ENCODE measurements at regions not wholly inside any gene's neighbourhood (a gene's known extent, or its start where the extent isn't known, plus 50 kb on each side); places are given as distances from the start of the nearest gene placed in this dataset.

DNA sequence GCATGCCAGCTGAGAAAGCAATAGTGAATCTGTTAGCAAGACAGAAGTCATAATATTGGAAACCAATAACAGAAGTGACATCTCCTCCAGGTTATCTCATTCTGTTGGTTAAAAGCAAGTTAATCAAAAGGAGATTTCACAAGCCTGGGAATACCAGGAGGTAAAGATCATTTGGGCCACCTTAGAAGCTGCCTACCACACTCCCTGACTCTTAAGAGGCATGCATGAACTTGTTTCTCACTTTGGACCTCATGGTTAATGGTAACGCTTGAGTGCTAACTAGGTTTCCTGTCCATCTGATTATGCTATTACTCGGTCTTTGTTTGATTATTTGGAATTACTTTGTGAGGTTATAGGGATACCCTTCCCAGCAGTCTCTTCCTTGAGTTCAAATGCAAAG, 650.8 kb upstream of the SGO1 start:
- Histone ChIP-seq H3K4me3 (ENCODE audit: low read depth, low read length) (no peak overlapping the region), H3K9me3 (ENCODE audit: control insufficient read depth, insufficient read depth, low read depth, low read length) (no peaks in the 10 kb centered on the region), H3K4me1 (ENCODE audit: control insufficient read depth, insufficient read depth, low read length) (no peaks in the 10 kb centered on the region), H3K36me3 (ENCODE audit: control insufficient read depth in 2 of 2, insufficient read depth in 1 of 2, low read length in 2 of 2) (no peaks in the 10 kb centered on the region), H3K27ac (ENCODE audit: extremely low read depth, low read depth, low read length) (no peak overlapping the region)
- ChIA-PET CTCF (interaction anchor here (0.6 kb wide), 1 partner anchor 125 kb away, joined by 7 read pairs; no protein-coding TSS in a partner anchor), POLR2A (no interaction called here)
- TF ChIP-seq ZNF558 (tag by site-specific recombination; IDR thresholded peaks at IDR 0.05), result no peak
- TF ChIP-seq, protein P1, sequence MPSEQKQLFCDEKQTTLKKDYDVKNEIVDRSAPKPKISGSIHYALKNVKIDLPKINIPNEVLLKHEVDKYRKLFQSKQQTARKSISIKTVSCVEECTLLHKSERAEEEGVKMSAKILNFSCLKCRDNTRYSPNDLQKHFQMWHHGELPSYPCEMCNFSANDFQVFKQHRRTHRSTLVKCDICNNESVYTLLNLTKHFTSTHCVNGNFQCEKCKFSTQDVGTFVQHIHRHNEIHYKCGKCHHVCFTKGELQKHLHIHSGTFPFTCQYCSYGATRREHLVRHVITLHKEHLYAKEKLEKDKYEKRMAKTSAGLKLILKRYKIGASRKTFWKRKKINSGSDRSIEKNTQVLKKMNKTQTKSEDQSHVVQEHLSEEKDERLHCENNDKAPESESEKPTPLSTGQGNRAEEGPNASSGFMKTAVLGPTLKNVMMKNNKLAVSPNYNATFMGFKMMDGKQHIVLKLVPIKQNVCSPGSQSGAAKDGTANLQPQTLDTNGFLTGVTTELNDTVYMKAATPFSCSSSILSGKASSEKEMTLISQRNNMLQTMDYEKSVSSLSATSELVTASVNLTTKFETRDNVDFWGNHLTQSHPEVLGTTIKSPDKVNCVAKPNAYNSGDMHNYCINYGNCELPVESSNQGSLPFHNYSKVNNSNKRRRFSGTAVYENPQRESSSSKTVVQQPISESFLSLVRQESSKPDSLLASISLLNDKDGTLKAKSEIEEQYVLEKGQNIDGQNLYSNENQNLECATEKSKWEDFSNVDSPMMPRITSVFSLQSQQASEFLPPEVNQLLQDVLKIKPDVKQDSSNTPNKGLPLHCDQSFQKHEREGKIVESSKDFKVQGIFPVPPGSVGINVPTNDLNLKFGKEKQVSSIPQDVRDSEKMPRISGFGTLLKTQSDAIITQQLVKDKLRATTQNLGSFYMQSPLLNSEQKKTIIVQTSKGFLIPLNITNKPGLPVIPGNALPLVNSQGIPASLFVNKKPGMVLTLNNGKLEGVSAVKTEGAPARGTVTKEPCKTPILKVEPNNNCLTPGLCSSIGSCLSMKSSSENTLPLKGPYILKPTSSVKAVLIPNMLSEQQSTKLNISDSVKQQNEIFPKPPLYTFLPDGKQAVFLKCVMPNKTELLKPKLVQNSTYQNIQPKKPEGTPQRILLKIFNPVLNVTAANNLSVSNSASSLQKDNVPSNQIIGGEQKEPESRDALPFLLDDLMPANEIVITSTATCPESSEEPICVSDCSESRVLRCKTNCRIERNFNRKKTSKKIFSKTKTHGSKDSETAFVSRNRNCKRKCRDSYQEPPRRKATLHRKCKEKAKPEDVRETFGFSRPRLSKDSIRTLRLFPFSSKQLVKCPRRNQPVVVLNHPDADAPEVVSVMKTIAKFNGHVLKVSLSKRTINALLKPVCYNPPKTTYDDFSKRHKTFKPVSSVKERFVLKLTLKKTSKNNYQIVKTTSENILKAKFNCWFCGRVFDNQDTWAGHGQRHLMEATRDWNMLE (tag by site-specific recombination; conservative IDR thresholded peaks at IDR 0.05; ENCODE audit: low read depth), result no peak
- no peak for TF ChIP-seq ZNF48 (tag by site-specific recombination; IDR thresholded peaks at IDR 0.05)
- no peak for TF ChIP-seq OSR2 (tag by site-specific recombination; IDR thresholded peaks at IDR 0.05)
- TF ChIP-seq ZNF335 (tag by site-specific recombination; conservative IDR thresholded peaks at IDR 0.05), result no peak
- no peak for TF ChIP-seq HOXD13 (CRISPR knock-in tag; IDR thresholded peaks at IDR 0.05; ENCODE audit: borderline replicate concordance)
- no peak for TF ChIP-seq ZIC2 (tag by site-specific recombination; IDR thresholded peaks at IDR 0.05)
- no peak for TF ChIP-seq ZNF114 (tag by site-specific recombination; IDR thresholded peaks at IDR 0.05)
- TF ChIP-seq ZSCAN30 (tag by site-specific recombination; IDR thresholded peaks at IDR 0.05), result no peak
- no peak for TF ChIP-seq ZNF112 (tag by site-specific recombination; IDR thresholded peaks at IDR 0.05)
- no peak for TF ChIP-seq ZEB2 (tag by site-specific recombination; IDR thresholded peaks at IDR 0.05)
- no peak for TF ChIP-seq ZNF544 (tag by site-specific recombination; IDR thresholded peaks at IDR 0.05)
- no peak for TF ChIP-seq GLIS1 (tag by site-specific recombination; IDR thresholded peaks at IDR 0.05)
- no peak for TF ChIP-seq ZNF692 (tag by site-specific recombination; IDR thresholded peaks at IDR 0.05)
- no peak for TF ChIP-seq ZSCAN16 (tag by site-specific recombination; IDR thresholded peaks at IDR 0.05)
- no peak for TF ChIP-seq ZNF677 (tag by site-specific recombination; IDR thresholded peaks at IDR 0.05)
- no peak for TF ChIP-seq ZNF362 (tag by site-specific recombination; IDR thresholded peaks at IDR 0.05)
- TF ChIP-seq ZNF501 (tag by site-specific recombination; IDR thresholded peaks at IDR 0.05), result no peak

GRCh38 chr3:20832963-20833362, 647.0 kb upstream of the SGO1 start:
- CTCF ChIA-PET, result interaction anchor here (0.6 kb wide), 1 partner anchor 10 kb away, joined by 4 read pairs; no protein-coding TSS in a partner anchor
- H3K4me3 ChIP-seq (ENCODE audit: low read depth, low read length), result no peak overlapping the region
- H3K4me1 ChIP-seq (ENCODE audit: control insufficient read depth, insufficient read depth, low read length), result no peaks in the 10 kb centered on the region
- H3K36me3 ChIP-seq (ENCODE audit: control insufficient read depth in 2 of 2, insufficient read depth in 1 of 2, low read length in 2 of 2), result no peaks in the 10 kb centered on the region
- POLR2A ChIA-PET, result no interaction called here
- no peaks in the 10 kb centered on the region for H3K9me3 ChIP-seq (ENCODE audit: control insufficient read depth, insufficient read depth, low read depth, low read length)
- H3K27ac ChIP-seq (ENCODE audit: extremely low read depth, low read depth, low read length), result no peak overlapping the region
- TF ChIP-seq REPIN1 (tag by site-specific recombination; IDR thresholded peaks at IDR 0.05; ENCODE audit: low read depth) (no peak), ZNF777 (tag by site-specific recombination; IDR thresholded peaks at IDR 0.05; ENCODE audit: borderline replicate concordance) (no peak), ZNF48 (tag by site-specific recombination; IDR thresholded peaks at IDR 0.05) (no peak), ZNF214 (tag by site-specific recombination; IDR thresholded peaks at IDR 0.05; ENCODE audit: borderline replicate concordance) (no peak), ZNF654 (tag by site-specific recombination; IDR thresholded peaks at IDR 0.05; ENCODE audit: low read depth) (no peak), ZNF280D (tag by site-specific recombination; IDR thresholded peaks at IDR 0.05) (no peak), BCL11B (tag by site-specific recombination; IDR thresholded peaks at IDR 0.05; ENCODE audit: low read depth) (no peak), ZNF580 (tag by site-specific recombination; IDR thresholded peaks at IDR 0.05) (no peak), ZNF239 (tag by site-specific recombination; IDR thresholded peaks at IDR 0.05) (no peak), GLIS1 (tag by site-specific recombination; IDR thresholded peaks at IDR 0.05) (no peak)
